WTC11 (cell line): ENCODE measurements at regions not wholly inside any gene's neighbourhood (a gene's known extent, or its start where the extent isn't known, plus 50 kb on each side); places are given as distances from the start of the nearest gene placed in this dataset.

Experiments used
- ATF3 ChIP-seq: sonication (generic); formaldehyde crosslinking; conservative IDR thresholded peaks from 2 replicates; pipeline ENCODE4 v1.8.1; 2022; ENCODE audit warnings: mild to moderate bottlenecking, missing genetic modification reagents
- CTCF ChIP-seq: fragments of 200-600 bp; IDR thresholded peaks from 2 replicates; pipeline ENCODE4 v1.8.0; 2022; ENCODE audit warnings: antibody characterized with exemption
- ESRRA ChIP-seq: sonication (generic); formaldehyde crosslinking; IDR thresholded peaks from 2 replicates; pipeline ENCODE4 v1.8.1; 2022; ENCODE audit warnings: mild to moderate bottlenecking, missing genetic modification reagents, borderline replicate concordance
- FOXP1 ChIP-seq: sonication (generic); formaldehyde crosslinking; IDR thresholded peaks from 2 replicates; pipeline ENCODE4 v1.8.0; 2022; ENCODE audit warnings: missing genetic modification reagents, mild to moderate bottlenecking, moderate library complexity, borderline replicate concordance
- NFE2L1 ChIP-seq: sonication (generic); formaldehyde crosslinking; IDR thresholded peaks from 2 replicates; pipeline ENCODE4 v1.8.1; 2023; ENCODE audit warnings: missing genetic modification reagents
- NR1H2 ChIP-seq: sonication (generic); formaldehyde crosslinking; IDR thresholded peaks from 2 replicates; pipeline ENCODE4 v1.9.0; 2021; ENCODE audit warnings: mild to moderate bottlenecking, moderate library complexity, missing genetic modification reagents
- TEAD1 ChIP-seq: sonication (generic); formaldehyde crosslinking; IDR thresholded peaks from 2 replicates; pipeline ENCODE4 v1.8.0; 2022; ENCODE audit warnings: mild to moderate bottlenecking, missing genetic modification reagents
- ZNF138 ChIP-seq: sonication (generic); formaldehyde crosslinking; conservative IDR thresholded peaks from 2 replicates; pipeline ENCODE4 v1.8.1; 2022; ENCODE audit warnings: mild to moderate bottlenecking, moderate library complexity, missing genetic modification reagents
- ZNF423 ChIP-seq: fragments of 250-450 bp; sonication (Bioruptor Pico); IDR thresholded peaks from 2 replicates; pipeline ENCODE4 v2.1.2; 2022; ENCODE audit warnings: mild to moderate bottlenecking, moderate library complexity

- no peak for TF ChIP-seq FOXP1 (CRISPR knock-in tag)
- TF ChIP-seq ZNF138 (CRISPR knock-in tag) = no peak
- TF ChIP-seq CTCF = no peak
- no peak for TF ChIP-seq ZNF423 (CRISPR knock-in tag)
- no peak for TF ChIP-seq NR1H2
- TF ChIP-seq TEAD1 (CRISPR knock-in tag) = no peak
- TF ChIP-seq ESRRA (CRISPR knock-in tag) = no peak
- no peak for TF ChIP-seq ATF3
- TF ChIP-seq NFE2L1 (CRISPR knock-in tag) = no peak
Measured at GRCh38 chr5:74367934-74368333, 272.6 kb downstream of the ENC1 start.
